Omental fat pad (tissue), 3 donors: ENCODE measurements at regions not wholly inside any gene's neighbourhood (a gene's known extent, or its start where the extent isn't known, plus 50 kb on each side); places are given as distances from the start of the nearest gene placed in this dataset.

Experiments used
- ATAC-seq: fragments of 150-250 bp; one replicate; pipeline ENCODE4 v1.9.1; 2016; ENCODE audit warnings: mild to moderate bottlenecking, moderate library complexity; ENCODE audit not compliant: low FRiP score
- DNase-seq: peaks from one replicate; pipeline ENCODE4 v3.0.0-alpha.2; 2019; ENCODE audit warnings: low spot score
- TF ChIP-seq, protein P1 (sequence below), 3 donors: fragments of 450-650 bp; IDR thresholded peaks; one replicate each; pipeline ENCODE4 v1.5.1; 2016 to 2017; ENCODE audit warnings: antibody characterized with exemption in 3 of 3, mild to moderate bottlenecking in 3 of 3, moderate library complexity in 2 of 3

DNA sequence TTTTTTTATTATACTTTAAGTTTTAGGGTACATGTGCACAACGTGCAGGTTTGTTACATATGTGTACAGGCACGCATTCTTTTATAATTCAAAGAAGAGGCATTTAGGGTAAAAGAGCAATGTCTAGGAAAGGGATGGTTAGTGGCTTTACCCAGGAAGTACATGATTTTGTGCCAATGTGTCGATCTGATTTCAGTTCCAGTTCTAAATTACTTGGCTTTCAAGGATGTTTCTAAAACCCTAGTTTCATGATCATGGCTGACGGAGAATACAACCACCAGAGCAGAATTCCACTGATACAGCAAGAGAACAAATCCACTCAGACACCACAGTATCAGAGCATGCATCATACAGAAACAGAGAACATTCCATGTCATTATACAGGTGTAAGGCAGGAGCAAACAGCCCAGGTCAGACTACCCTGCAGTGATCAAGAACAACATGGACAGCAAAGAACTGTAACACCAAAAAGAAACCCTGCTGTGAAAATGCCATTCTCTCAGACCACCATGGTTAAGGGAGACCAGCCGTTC is 116.7 kb upstream of the STK17B start:
- no peak for ATAC-seq
- TF ChIP-seq, protein P1, sequence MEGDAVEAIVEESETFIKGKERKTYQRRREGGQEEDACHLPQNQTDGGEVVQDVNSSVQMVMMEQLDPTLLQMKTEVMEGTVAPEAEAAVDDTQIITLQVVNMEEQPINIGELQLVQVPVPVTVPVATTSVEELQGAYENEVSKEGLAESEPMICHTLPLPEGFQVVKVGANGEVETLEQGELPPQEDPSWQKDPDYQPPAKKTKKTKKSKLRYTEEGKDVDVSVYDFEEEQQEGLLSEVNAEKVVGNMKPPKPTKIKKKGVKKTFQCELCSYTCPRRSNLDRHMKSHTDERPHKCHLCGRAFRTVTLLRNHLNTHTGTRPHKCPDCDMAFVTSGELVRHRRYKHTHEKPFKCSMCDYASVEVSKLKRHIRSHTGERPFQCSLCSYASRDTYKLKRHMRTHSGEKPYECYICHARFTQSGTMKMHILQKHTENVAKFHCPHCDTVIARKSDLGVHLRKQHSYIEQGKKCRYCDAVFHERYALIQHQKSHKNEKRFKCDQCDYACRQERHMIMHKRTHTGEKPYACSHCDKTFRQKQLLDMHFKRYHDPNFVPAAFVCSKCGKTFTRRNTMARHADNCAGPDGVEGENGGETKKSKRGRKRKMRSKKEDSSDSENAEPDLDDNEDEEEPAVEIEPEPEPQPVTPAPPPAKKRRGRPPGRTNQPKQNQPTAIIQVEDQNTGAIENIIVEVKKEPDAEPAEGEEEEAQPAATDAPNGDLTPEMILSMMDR (IDR thresholded peaks at IDR 0.05), result no peak
- DNase-seq, result no peak

DNA sequence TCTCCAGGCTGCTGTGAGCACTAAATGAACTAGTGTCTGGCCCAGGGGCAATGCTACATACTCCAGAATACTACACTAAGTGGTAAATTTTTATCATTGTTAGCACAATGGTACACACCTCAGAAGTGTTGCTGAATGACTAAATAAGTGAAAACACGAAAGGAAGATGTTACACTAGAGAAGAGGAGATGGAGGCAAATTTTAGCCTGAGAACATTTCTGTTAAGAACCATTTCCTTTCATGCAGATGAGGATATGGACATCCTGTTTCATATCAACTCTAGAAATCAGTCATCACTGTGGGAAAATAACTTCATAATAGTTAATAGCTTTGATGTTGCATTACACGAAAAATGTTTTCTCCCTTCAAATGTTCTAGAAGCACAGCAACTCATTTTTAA is 117.6 kb upstream of the STK17B start:
- TF ChIP-seq, protein P1 (IDR thresholded peaks at IDR 0.05), result no peak
- ATAC-seq, result no peak
- DNase-seq, result no peak

DNA sequence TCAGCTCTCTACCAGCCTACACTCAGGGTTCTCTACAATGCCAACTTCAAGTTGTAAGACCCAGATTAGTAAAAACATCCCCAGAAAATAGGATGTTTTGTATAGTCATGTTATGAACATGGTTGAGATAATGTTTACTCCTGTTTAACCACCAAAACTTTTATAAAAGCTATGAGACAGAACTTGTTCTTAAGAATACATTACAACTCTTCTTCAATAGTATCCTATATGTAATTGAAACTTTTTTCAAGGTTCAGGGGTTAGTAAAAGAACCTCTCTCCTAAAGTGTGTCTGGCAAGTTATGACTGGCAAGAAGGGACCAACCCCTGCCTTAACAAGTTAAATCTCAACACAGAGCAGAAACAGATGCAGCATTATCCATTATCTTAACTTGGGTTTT is 118.8 kb upstream of the STK17B start:
- no peak for ATAC-seq
- DNase-seq, result no peak
- TF ChIP-seq, protein P1 (IDR thresholded peaks at IDR 0.05), result no peak

DNA sequence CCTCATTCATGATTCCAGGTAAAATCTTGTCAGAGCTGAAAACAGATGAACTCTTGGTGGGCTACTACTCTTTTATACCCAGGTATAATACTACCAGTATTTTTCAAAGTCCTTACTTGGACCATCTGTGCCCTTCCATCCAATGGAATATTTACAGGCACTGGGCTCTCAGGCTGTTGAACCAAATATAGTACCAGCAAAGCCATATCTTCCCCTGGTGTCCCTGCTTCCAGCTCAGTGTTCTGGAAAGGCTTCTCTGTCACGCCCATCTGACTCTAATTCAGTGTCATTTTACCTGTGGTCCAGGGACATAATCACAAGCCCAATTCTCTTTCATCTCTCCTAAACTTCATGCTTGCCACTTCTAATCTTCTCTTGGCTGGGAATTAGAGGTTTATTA is 119.2 kb upstream of the STK17B start:
- no peak for ATAC-seq
- DNase-seq, result no peak
- TF ChIP-seq, protein P1 (IDR thresholded peaks at IDR 0.05), result no peak

DNA sequence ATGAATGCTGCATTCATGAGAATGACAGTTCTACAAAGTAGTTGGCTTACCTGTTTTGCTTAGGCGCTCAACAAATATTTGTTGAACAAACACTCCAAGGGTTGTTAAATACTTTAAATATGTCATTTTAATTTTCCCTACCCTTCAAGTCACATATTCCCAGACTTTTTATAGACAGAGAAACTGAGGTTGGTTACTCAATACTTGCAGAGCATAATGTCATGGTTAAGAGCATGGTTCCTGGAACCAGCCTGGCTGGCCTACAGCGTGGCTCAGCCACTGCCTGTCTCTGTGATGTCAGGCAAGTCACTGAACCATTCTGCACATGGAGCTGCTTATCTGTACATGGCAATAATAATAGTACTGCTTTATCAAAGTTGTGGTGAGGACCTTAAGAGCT is 120.0 kb upstream of the STK17B start:
- DNase-seq, result no peak
- TF ChIP-seq, protein P1 (IDR thresholded peaks at IDR 0.05), result no peak
- ATAC-seq, result no peak

DNA sequence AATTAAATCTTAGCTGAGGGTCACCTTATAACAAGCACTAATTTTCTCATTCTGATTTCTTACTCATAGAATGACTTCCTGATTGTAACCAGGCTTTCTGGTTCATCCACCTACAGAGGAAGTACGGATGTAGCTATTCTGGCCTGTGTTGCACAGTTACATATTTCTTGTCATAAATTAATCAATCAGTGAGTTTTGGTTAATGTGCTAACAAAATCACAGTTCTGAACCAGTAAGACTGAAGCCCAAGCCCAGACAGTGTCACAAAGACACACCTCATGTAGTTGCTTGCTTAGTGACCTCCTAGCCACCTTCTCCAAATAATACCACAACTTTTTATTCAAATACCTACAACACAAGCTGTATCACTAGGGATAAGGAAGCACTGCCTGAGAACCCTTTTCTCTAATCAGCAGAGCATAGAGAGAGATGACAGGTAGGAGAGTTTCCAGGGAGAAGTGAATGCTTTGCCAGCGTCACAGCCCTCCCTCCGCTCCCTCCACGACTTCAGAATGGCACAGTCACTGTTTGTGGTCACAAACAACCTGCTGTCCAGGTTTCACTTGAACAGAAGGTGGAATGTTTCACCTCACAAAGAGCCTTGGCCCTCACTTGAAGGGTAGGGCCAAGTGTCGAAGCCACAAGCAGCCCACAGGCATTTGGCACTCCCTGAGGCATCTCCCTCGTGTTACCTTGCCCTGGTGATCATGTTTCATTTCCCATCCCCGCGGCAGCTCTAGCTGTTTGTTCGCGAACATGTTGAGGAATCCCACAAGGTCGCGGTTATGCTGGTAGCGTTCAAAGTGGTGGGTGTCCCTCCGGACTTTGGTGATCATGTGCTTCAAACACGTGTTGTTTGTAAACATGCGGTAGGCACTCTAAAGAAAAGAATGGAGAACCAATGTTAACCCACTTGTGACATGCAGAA is 120.8 kb upstream of the STK17B start:
- DNase-seq (no peak), ATAC-seq (no peak)
- TF ChIP-seq, protein P1 (IDR thresholded peaks at IDR 0.05), result no peak
